GM19328 (cell line): ENCODE measurements at regions not wholly inside any gene's neighbourhood (a gene's known extent, or its start where the extent isn't known, plus 50 kb on each side); places are given as distances from the start of the nearest gene placed in this dataset.

Source experiments
- ATAC-seq: cut with Tn5 transposase; IDR thresholded peaks from one replicate; pipeline ENCODE4 v1.9.1; 2021; ENCODE audit warnings: mild to moderate bottlenecking, moderate library complexity; ENCODE audit not compliant: unreplicated experiment

- no peak for ATAC-seq
These were observed 457.6 kb downstream of the TFAP2A start for GRCh38 chr6:9957215-9957759.

DNA sequence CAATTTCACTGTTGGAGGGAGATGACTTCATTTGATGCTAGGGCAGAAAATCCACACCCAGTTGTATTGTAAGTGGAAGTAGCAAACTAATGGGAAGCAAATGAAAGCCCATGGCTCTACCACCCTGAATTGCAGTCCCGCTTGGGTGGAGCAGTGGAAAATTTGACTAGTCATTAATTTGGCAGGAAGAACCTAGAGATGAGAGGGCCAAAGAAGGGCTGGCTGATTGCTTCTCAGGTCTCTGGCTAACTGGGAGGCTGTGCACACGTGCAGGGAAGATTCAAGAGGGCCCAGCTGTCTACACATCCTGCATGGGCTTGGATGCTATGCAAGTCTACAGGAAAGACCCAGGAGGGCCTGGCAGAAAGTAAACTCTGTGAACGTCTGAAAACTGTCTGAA lies 466.2 kb downstream of the TFAP2A start:
- ATAC-seq, result no peak

DNA sequence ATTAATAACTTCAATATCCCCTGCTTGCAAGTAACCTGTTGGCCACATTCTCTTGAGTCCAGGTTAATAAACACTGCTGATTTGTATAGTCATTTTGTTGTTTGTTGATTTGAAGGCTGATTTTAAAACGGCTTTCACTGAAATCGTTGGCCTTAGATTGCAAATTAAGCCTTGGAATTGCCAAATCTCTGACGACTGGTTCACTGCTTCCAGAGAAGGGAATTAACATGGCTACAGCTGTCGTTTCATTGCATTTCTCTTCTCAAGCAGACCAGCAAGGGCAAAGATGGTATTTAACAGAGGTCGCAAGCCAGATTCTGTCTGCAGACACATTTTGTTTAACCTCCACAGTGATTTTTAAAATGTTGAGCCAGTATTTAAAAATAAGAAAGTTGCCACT lies 470.9 kb downstream of the TFAP2A start:
- no peak for ATAC-seq

DNA sequence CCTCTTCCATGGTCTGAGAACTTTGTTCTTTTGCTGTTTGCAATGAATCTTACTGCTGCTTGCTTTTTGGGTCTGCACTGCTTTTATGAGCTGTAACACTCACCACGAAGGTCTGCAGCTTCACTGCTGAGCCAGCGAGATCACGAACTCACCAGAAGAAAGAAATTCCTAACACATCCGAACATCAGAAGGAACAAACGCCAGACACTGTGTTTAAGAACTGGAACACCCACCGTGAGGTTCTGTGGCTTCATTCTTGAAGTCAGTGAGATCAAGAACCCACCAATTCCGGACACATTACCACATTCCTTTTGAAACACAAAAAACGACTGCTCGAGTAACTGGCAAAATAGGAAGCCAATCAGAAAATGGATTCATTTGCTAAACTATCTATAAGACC lies 471.8 kb downstream of the TFAP2A start:
- ATAC-seq, result no peak

- no peak for ATAC-seq
These were observed 472.7 kb downstream of the TFAP2A start for GRCh38 chr6:9942131-9942530.

- ATAC-seq, result no peak
These were observed 476.1 kb downstream of the TFAP2A start for GRCh38 chr6:9938801-9939200.

- no peak for ATAC-seq
These were observed 477.7 kb downstream of the TFAP2A start for GRCh38 chr6:9937031-9937763.

DNA sequence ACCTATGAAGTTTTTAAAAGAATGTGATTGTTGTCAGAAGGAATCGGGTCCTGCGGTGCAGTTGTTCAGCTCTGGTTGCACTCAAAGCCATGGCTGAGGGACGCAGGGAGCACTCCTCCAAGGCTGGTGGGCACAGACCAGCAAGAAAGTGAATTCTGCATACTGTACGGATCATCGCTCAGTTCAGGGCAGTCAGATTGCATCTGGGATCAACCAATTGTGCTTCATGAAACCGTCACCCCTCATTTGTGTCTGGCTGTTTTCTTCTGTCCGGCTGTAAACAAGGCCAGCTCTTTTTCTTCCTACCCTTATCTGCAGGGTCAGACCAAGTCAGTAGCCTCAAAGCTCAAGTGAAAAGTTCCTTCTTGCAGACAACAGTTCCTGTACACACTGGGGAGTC lies 478.3 kb downstream of the TFAP2A start:
- no peak for ATAC-seq

DNA sequence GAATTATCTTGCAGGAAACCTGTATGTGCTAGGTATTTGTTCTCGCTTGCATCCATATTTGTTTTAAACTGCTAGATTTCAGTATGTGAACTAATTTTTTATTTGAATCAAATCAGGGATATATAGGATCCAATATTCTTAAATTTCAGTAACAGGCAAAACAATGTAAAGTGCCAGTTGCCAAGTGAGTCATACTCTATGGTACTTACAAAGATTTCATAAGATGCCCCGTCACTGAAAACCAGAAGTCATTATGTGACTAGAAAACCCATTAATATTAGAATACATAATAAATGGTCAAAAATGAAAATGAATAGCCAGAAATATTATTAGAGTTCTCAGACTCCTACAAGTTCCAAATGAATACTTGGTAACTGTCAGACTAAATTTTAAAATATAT lies 481.2 kb downstream of the TFAP2A start:
- no peak for ATAC-seq

DNA sequence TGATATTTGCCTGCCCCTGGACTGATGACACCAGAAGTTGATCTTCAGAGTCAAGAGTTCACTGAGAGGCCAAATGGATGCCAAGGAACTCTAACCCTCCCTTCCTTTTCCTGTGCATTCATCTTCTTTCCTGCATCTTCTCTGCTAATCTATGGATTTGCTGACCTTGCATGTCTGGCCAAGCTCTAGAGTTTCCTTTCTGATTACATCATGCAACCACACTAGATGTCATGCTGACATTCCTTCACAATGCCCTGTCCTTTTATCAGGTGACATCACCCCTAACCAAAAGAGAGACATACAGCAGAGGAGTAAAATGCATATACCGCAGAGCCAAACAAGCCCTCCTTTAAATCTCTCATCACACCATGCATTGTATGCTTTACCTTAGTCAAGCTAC lies 487.6 kb downstream of the TFAP2A start:
- no peak for ATAC-seq

GRCh38 chr6:9924971-9925370 lies 489.9 kb downstream of the TFAP2A start:
- no peak for ATAC-seq

DNA sequence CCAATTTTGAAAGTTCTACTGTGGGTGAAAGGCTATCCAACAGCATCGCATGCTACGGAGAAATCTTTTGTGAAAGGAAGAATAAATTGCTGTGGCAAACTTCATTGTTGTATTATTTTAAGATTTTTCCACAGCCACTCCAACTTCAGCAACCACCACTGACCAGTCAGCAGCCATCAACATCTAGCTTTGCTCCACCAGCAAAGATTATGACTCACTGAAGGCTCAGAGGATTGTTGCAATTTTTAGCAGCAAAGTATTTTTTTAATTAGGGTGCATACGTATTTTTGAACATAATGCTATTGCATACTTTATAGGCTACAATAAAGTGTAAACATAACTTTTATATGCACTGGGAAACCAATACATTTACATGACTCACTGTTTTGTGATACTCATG lies 493.5 kb downstream of the TFAP2A start:
- no peak for ATAC-seq

- no peak for ATAC-seq
These were observed 499.9 kb downstream of the TFAP2A start for GRCh38 chr6:9914951-9915350.

GRCh38 chr6:9901376-9901775 lies 513.5 kb downstream of the TFAP2A start:
- ATAC-seq, result no peak

GRCh38 chr6:9896806-9897205 lies 518.1 kb downstream of the TFAP2A start:
- ATAC-seq, result no peak

DNA sequence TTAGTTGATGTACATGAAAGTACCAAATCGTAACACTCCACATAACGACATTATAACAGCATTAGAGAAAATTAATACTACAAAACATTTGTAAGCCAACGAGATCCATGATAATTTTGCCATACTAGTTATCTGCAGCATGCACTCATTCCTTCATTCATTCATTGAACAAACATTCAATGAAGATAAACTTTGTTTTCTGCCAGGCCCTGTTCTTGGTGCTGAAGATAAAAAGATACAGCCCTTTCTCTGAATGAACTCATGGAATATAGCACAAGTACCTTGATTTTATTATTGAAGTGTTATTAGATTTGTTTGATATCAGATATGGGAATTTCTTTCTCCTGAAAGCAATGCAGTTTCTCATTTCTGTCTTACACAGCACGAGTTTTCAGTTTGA lies 524.0 kb downstream of the TFAP2A start:
- ATAC-seq, result no peak

DNA sequence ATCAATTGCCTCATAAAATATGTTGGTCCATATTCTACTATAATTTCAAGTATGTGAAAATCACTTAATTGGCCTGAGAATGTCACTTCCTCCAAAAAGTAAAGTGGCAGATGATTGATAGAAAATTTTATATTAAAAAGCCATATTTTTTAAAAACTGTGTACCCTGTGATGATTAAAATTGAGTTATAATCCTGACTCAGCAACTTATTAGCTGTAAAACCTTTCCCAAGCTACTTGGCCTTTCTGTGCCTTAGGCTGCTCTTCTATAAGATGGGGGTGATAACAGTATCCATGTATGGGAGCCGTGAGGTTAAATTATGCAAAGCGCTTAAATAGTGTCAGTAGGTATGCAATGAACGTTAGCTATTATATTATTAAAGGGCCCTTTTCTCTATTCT lies 524.4 kb downstream of the TFAP2A start:
- ATAC-seq, result no peak

DNA sequence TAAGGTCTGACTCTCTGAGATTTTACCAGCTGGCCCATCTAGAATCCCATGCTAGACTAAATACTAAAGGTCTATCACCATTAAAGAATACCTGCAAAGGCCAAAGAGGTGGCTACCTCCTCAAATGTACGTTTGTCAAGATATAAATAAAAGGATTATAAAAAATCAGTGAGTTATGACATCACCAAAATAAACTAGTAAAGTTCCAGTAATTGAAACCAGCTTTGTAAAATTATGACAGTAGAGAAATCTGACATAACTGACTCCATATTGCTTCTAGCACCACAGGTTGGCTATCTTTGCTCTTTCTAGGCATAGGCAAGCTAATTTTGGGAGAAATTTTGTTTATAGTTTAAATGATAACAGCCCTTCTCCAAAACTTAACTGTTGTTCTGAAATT lies 536.3 kb downstream of the TFAP2A start:
- no peak for ATAC-seq

DNA sequence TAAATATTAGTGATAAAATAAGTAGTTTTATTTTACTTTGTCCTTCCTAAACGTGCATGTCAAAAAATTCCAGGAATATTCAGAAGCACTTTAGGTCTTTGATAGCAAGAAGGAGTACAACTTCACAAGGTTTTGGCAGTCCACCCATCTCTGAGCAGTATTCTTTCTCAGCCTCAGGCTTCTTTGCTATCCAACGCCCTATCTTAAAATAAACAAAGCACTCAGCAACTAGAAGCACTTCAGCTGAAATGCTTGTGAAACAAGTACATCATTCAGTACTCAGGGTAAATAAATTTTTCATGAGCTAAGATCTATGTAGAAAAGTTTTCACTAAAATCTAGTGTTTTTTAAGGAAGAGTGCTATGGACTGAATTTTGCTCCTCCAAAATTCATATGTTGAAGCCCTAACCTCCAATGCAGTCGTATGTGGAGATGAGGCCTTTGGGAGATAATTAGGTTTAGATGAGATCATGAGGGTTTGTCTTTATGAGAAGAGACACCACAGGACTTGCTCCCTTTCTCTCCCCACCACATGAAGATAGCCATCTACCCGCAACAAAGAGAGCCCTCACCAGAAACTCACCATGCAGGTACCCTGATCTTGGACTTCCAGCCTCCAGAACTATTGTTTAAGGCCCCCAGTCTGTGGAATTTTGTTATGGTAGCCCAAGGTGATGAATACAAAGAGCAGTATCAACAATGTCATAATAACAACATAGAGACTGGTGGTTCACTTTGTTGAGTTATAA lies 539.1 kb downstream of the TFAP2A start:
- ATAC-seq, result no peak

GRCh38 chr6:9862603-9863167 lies 552.2 kb downstream of the TFAP2A start:
- ATAC-seq, result no peak

DNA sequence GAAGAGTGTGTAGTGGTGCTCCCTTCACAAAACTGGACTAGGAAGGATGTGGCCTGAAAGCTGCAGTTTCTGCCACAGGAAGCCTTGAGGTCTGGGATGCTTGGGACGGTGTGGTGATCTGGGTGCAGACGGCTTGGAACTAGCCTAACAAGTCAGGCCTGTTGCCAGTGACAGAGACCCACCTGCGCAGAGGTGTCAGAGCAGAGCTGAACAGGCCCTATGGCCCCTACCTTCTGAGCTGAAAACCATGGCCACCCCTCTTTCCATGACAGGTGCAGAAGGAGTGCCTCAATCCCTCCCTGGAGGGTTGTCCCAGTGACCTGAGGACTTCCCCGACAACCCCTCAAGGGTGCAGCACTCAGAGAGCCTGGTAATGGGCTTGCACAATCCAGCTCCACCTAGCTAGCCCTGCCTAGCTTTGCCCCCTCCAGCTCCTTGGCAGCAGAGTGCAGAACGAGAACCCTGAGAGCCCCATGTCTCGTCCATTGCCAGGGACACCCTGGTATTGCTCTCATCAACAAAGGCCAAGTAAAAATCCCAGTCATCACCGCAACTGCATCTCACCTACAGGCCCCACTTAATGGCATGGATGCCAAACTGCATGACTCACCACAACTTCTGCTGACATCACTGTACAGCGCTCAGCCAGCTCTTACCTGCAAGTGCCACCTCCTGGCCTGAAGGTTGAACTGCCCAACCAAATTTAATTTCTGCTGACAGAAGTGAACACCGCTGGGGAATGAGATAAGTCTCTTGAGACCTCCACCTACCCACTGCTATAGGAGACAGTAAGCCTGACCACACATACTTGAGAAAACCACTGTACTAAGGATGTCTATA lies 563.1 kb downstream of the TFAP2A start:
- no peak for ATAC-seq
